ENCODE measurements at regions not wholly inside any gene's neighbourhood (a gene's known extent, or its start where the extent isn't known, plus 50 kb on each side); places are given as distances from the start of the nearest gene placed in this dataset.

- TF ChIP-seq, protein P1, sequence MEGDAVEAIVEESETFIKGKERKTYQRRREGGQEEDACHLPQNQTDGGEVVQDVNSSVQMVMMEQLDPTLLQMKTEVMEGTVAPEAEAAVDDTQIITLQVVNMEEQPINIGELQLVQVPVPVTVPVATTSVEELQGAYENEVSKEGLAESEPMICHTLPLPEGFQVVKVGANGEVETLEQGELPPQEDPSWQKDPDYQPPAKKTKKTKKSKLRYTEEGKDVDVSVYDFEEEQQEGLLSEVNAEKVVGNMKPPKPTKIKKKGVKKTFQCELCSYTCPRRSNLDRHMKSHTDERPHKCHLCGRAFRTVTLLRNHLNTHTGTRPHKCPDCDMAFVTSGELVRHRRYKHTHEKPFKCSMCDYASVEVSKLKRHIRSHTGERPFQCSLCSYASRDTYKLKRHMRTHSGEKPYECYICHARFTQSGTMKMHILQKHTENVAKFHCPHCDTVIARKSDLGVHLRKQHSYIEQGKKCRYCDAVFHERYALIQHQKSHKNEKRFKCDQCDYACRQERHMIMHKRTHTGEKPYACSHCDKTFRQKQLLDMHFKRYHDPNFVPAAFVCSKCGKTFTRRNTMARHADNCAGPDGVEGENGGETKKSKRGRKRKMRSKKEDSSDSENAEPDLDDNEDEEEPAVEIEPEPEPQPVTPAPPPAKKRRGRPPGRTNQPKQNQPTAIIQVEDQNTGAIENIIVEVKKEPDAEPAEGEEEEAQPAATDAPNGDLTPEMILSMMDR (conservative IDR thresholded peaks at IDR 0.05), result no peak
- no peak for TF ChIP-seq ZFX (IDR thresholded peaks at IDR 0.05)
Observed at GRCh38 chr5:92369587-92369986, 986.5 kb upstream of the ARRDC3 start.
